A673 (cell line): ENCODE measurements at regions not wholly inside any gene's neighbourhood (a gene's known extent, or its start where the extent isn't known, plus 50 kb on each side); places are given as distances from the start of the nearest gene placed in this dataset.

Source experiments
- BruUV-seq: library from RNA; stranded (reverse); fragments of 400-500 nt; replicated peaks from 2 replicates; lab custom pipeline; 2021; lab: Mats Ljungman, UMichigan
- CTCF ChIA-PET: fragments of 300-600 bp; sonication (Branson Sonifier 250); formaldehyde crosslinking; loops from one replicate; lab custom pipeline; 2022; ENCODE audit warnings: antibody characterized with exemption; lab: Charles Lee
- POLR2A ChIA-PET: fragments of 300-600 bp; sonication (Branson Sonifier 250); formaldehyde crosslinking; loops from one replicate; lab custom pipeline; 2022; ENCODE audit warnings: antibody characterized with exemption; ENCODE audit not compliant: low non-redundant PET; lab: Charles Lee
- DNase-seq: peaks from one replicate; pipeline ENCODE4 v3.0.0-alpha.2; 2015; ENCODE audit warnings: low spot score
- H3K27ac ChIP-seq: fragments of 200-600 bp; sonication (generic); 2 replicates; pipeline ENCODE4 v1.5.1; 2016; ENCODE audit warnings: mixed run types, low read depth, mild to moderate bottlenecking, mixed read lengths, antibody characterized with exemption, low read length; ENCODE audit not compliant: poor library complexity, severe bottlenecking
- H3K27me3 ChIP-seq: fragments of 200-600 bp; sonication (generic); replicated peaks from 2 replicates; pipeline ENCODE4 v1.6.1; 2017; ENCODE audit warnings: mixed run types, low read depth, mild to moderate bottlenecking, mixed read lengths, antibody characterized with exemption, low read length; ENCODE audit not compliant: insufficient read depth, poor library complexity
- H3K36me3 ChIP-seq: fragments of 200-600 bp; sonication (generic); 2 replicates; pipeline ENCODE4 v1.6.1; 2016; ENCODE audit warnings: mixed run types, mild to moderate bottlenecking, mixed read lengths, antibody characterized with exemption, low read length; ENCODE audit not compliant: insufficient read depth, poor library complexity, severe bottlenecking
- H3K4me1 ChIP-seq: fragments of 200-600 bp; sonication (generic); 2 replicates; pipeline ENCODE4 v1.6.1; 2017; ENCODE audit warnings: mixed run types, mild to moderate bottlenecking, mixed read lengths, antibody characterized with exemption, low read length; ENCODE audit not compliant: insufficient read depth, poor library complexity, severe bottlenecking
- H3K4me3 ChIP-seq: fragments of 200-600 bp; sonication (generic); 2 replicates; pipeline ENCODE4 v1.5.1; 2016; ENCODE audit warnings: low read depth, mixed run types, mild to moderate bottlenecking, mixed read lengths, low read length; ENCODE audit not compliant: poor library complexity, severe bottlenecking
- H3K9me3 ChIP-seq: fragments of 200-600 bp; sonication (generic); 2 replicates; pipeline ENCODE4 v1.6.1; 2016; ENCODE audit warnings: mixed run types, low read depth, mild to moderate bottlenecking, mixed read lengths, antibody characterized with exemption, low read length; ENCODE audit not compliant: poor library complexity, severe bottlenecking
- EZH2 ChIP-seq: fragments of 200-600 bp; sonication (generic); IDR thresholded peaks from 2 replicates; pipeline ENCODE4 v1.6.1; 2017; ENCODE audit warnings: borderline replicate concordance, low read depth, mild to moderate bottlenecking, mixed read lengths, antibody characterized with exemption, low read length; ENCODE audit not compliant: poor library complexity, severe bottlenecking
- intact Hi-C: fragments of 100-400 bp; cut with micrococcal nuclease; formaldehyde crosslinking; loops from one replicate; pipeline ENCODE4 v1.10.0; 2022; ENCODE audit not compliant: unreplicated experiment
- TF ChIP-seq, protein P1 (sequence below): fragments of 300-800, 200-600 bp; sonication (generic); conservative IDR thresholded peaks from 2 replicates; pipeline ENCODE4 v1.5.1; 2017; ENCODE audit warnings: low read depth, mild to moderate bottlenecking, antibody characterized with exemption, low read length, moderate library complexity, mixed read lengths

GRCh38 chr14:22190411-22191191 lies 398.4 kb downstream of the DAD1 start:
- no TSS peak for BruUV-seq
- Histone ChIP-seq H3K36me3 (no peaks in the 10 kb centered on the region), H3K9me3 (no peaks in the 10 kb centered on the region), H3K4me3 (no peak overlapping the region), H3K27me3 (no peaks in the 10 kb centered on the region), H3K4me1 (peaks cover 13% of the 10 kb centered on the region), H3K27ac (no peak overlapping the region)
- intact Hi-C loops: no loop called here
- TF ChIP-seq EZH2: no peak
- TF ChIP-seq, protein P1, sequence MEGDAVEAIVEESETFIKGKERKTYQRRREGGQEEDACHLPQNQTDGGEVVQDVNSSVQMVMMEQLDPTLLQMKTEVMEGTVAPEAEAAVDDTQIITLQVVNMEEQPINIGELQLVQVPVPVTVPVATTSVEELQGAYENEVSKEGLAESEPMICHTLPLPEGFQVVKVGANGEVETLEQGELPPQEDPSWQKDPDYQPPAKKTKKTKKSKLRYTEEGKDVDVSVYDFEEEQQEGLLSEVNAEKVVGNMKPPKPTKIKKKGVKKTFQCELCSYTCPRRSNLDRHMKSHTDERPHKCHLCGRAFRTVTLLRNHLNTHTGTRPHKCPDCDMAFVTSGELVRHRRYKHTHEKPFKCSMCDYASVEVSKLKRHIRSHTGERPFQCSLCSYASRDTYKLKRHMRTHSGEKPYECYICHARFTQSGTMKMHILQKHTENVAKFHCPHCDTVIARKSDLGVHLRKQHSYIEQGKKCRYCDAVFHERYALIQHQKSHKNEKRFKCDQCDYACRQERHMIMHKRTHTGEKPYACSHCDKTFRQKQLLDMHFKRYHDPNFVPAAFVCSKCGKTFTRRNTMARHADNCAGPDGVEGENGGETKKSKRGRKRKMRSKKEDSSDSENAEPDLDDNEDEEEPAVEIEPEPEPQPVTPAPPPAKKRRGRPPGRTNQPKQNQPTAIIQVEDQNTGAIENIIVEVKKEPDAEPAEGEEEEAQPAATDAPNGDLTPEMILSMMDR: no peak
- ChIA-PET POLR2A (no interaction called here), CTCF (no interaction called here)
- no peak for DNase-seq

DNA sequence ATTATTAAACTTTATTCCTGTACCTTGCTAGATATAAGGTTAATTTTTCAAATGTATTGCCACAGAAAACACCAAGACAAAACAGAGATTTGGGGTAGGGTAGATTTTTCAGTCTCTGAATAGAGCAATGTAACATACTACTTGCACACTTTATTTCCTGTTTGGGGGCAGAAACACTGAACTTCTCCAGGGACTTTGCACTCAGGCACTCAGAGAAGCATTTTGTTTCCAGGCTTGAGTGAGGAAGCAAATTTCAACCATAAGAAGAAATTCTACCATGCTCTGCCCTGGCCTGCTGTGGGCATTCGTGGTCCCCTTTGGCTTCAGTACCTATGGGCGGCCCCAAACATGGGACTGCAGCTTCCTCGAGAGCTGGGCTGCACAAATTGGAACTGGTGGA lies 399.1 kb downstream of the DAD1 start:
- Histone ChIP-seq H3K27me3 (no peaks in the 10 kb centered on the region), H3K4me3 (no peak overlapping the region), H3K9me3 (no peaks in the 10 kb centered on the region), H3K4me1 (peaks cover 11% of the 10 kb centered on the region), H3K27ac (no peak overlapping the region), H3K36me3 (no peaks in the 10 kb centered on the region)
- BruUV-seq: no TSS peak
- CTCF ChIA-PET: no interaction called here
- no peak for TF ChIP-seq EZH2
- TF ChIP-seq, protein P1: no peak
- no peak for DNase-seq
- intact Hi-C loops: no loop called here
- POLR2A ChIA-PET: no interaction called here

DNA sequence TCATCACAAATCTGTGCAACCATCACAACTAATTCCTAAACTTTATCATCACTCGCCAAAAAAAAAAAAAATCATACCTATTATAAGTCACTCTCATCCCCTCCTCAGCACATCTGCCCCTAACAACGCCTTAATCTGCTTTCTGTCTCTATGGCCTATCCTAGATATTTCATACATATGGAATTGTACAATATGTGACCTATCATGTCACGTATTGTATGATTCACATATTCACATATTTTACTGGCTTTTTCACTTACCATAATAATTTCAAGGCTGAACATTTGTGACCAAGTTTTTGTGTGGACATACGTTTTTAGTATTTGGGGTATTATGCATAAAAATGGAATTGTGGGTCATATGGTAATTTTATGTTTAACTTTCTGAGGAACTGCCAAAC lies 400.7 kb downstream of the DAD1 start:
- POLR2A ChIA-PET: no interaction called here
- Histone ChIP-seq H3K4me1 (no peaks in the 10 kb centered on the region), H3K27me3 (no peaks in the 10 kb centered on the region), H3K9me3 (no peaks in the 10 kb centered on the region), H3K27ac (no peak overlapping the region), H3K4me3 (no peak overlapping the region), H3K36me3 (no peaks in the 10 kb centered on the region)
- BruUV-seq: no TSS peak
- CTCF ChIA-PET: no interaction called here
- DNase-seq: no peak
- no peak for TF ChIP-seq EZH2
- TF ChIP-seq, protein P1: no peak
- intact Hi-C loops: no loop called here
